Activated effector memory CD4-positive, alpha-beta T cell treated with Interleukin-2 at 50 U/mL for 16 hours (primary cell): ENCODE measurements at regions not wholly inside any gene's neighbourhood (a gene's known extent, or its start where the extent isn't known, plus 50 kb on each side); places are given as distances from the start of the nearest gene placed in this dataset.

ENCODE experiments used
- DNase-seq: peaks from one replicate; pipeline ENCODE4 v3.0.0-alpha.2; 2020

- DNase-seq = no peak
Measured at GRCh38 chr1:240000634-240001033, 91.0 kb upstream of the FMN2 start.

GRCh38 chr1:240001177-240001740 is 90.4 kb upstream of the FMN2 start:
- DNase-seq = no peak

- no peak for DNase-seq
Measured at GRCh38 chr1:240004086-240004749, 87.5 kb upstream of the FMN2 start.

GRCh38 chr1:240005997-240006650 is 85.6 kb upstream of the FMN2 start:
- no peak for DNase-seq

GRCh38 chr1:240008298-240008697 is 83.4 kb upstream of the FMN2 start:
- no peak for DNase-seq

- DNase-seq = no peak
Measured at GRCh38 chr1:240014051-240014450, 77.6 kb upstream of the FMN2 start.

GRCh38 chr1:240018617-240019016 is 73.1 kb upstream of the FMN2 start:
- DNase-seq = no peak

GRCh38 chr1:240019524-240019923 is 72.2 kb upstream of the FMN2 start:
- DNase-seq = no peak

GRCh38 chr1:240020871-240021270 is 70.8 kb upstream of the FMN2 start:
- DNase-seq = no peak

- DNase-seq = no peak
Measured at GRCh38 chr1:240021709-240022108, 70.0 kb upstream of the FMN2 start.

- DNase-seq = no peak
Measured at GRCh38 chr1:240027059-240027462, 64.6 kb upstream of the FMN2 start.

GRCh38 chr1:240029418-240029817 is 62.3 kb upstream of the FMN2 start:
- no peak for DNase-seq

- DNase-seq = no peak
Measured at GRCh38 chr1:240030236-240030635, 61.4 kb upstream of the FMN2 start.

GRCh38 chr1:240031009-240031408 is 60.7 kb upstream of the FMN2 start:
- DNase-seq = no peak

- no peak for DNase-seq
Measured at GRCh38 chr1:240031414-240031813, 60.3 kb upstream of the FMN2 start.

GRCh38 chr1:240033406-240033805 is 58.3 kb upstream of the FMN2 start:
- no peak for DNase-seq

GRCh38 chr1:240036526-240036925 is 55.2 kb upstream of the FMN2 start:
- no peak for DNase-seq
